ENCODE measurements at regions not wholly inside any gene's neighbourhood (a gene's known extent, or its start where the extent isn't known, plus 50 kb on each side); places are given as distances from the start of the nearest gene placed in this dataset.

DNA sequence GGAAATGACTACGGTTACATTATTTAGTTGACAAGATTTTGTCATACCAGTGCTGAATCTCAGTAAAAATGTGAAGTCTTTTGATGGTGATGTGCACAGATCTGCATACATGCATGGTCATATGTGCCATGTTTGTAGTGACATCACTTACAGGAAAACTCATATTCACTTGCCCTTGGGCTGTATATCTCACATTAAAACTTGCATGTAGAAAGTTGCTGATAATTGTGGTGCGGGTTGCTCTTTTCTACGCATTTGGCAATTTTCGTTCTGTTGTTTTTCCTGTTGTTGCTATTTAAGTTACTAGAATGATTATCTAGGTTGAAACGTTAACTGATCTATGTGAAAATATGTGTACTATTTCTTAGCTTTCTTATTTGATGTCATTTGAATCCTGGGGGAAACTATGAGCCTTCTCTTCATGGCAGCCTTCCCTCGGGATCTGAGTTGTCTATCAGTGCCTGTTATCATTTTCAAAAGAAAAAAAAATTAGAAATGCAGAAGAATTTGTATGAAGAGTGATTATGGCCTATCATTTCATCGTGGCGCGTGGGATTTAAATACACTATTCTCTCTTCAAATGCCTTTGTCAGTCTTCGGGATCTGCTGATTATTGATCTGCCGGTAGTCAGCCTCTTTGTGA is 296.6 kb downstream of the TMX3 start:
- Histone ChIP-seq H3K9me3 (no peaks in the 10 kb centered on the region), H3K36me3 (no peaks in the 10 kb centered on the region), H3K27me3 (no peaks in the 10 kb centered on the region), H3K4me1 (no peaks in the 10 kb centered on the region), H3K4me3 (ENCODE audit: low read depth, low read length) (no peak overlapping the region)
- TF ChIP-seq, protein P1, sequence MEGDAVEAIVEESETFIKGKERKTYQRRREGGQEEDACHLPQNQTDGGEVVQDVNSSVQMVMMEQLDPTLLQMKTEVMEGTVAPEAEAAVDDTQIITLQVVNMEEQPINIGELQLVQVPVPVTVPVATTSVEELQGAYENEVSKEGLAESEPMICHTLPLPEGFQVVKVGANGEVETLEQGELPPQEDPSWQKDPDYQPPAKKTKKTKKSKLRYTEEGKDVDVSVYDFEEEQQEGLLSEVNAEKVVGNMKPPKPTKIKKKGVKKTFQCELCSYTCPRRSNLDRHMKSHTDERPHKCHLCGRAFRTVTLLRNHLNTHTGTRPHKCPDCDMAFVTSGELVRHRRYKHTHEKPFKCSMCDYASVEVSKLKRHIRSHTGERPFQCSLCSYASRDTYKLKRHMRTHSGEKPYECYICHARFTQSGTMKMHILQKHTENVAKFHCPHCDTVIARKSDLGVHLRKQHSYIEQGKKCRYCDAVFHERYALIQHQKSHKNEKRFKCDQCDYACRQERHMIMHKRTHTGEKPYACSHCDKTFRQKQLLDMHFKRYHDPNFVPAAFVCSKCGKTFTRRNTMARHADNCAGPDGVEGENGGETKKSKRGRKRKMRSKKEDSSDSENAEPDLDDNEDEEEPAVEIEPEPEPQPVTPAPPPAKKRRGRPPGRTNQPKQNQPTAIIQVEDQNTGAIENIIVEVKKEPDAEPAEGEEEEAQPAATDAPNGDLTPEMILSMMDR (IDR thresholded peaks at IDR 0.05; ENCODE audit: low read depth, low read length): no peak
- DNase-seq: no peak

DNA sequence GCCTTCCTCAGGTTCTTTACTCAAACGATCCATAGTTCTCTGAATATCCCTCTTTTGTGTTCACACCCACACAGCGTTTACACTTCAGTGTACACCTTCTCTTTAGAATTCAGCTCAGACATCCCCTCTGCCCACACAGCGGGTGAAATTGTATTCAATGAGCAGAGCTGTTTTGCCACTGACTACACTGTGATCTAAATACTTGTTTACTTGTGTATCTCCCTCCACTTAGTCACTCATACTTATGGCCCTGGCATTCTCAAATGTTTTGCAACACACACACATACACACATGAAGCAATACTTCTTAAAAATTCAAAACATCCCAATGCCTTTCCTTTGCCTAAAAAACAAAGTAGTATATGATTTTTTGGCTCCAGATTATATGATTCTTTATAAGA is 297.1 kb downstream of the TMX3 start:
- H3K9me3 ChIP-seq: no peaks in the 10 kb centered on the region
- no peaks in the 10 kb centered on the region for H3K36me3 ChIP-seq
- TF ChIP-seq, protein P1 (IDR thresholded peaks at IDR 0.05; ENCODE audit: low read depth, low read length): no peak
- no peaks in the 10 kb centered on the region for H3K27me3 ChIP-seq
- DNase-seq: no peak
- no peaks in the 10 kb centered on the region for H3K4me1 ChIP-seq
- no peak overlapping the region for H3K4me3 ChIP-seq (ENCODE audit: low read depth, low read length)

DNA sequence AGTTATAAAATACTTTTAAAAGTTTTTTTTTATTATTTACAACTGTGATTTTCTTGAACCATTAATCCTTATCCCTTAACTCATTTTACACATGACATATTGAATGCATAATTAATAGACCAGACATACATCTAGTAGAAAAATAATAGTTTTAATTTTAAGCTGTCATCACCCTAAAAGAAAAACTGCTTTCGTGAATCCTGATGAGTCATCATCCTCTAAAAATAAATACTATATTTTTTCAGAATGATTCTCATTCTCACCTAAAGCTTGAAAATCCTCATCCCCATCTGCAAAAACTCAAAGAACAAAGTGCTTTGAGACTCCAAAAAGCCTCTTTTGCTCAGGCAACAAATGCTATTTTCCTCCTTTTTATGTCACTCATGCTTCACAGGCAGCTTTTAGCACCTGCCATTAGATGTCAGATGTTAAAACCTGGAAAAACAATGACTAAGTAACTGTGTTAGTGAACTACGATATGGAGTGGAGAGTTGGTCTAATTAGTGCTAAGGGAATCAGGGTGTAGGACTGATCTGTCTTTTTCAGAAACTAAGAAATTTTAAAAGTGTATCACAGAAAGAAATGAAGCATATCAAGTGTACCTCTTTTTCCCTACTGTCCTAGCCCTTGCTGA is 297.6 kb downstream of the TMX3 start:
- Histone ChIP-seq H3K4me1 (no peaks in the 10 kb centered on the region), H3K36me3 (no peaks in the 10 kb centered on the region), H3K27me3 (no peaks in the 10 kb centered on the region), H3K9me3 (no peaks in the 10 kb centered on the region), H3K4me3 (ENCODE audit: low read depth, low read length) (no peak overlapping the region)
- no peak for DNase-seq
- TF ChIP-seq, protein P1 (IDR thresholded peaks at IDR 0.05; ENCODE audit: low read depth, low read length): no peak

DNA sequence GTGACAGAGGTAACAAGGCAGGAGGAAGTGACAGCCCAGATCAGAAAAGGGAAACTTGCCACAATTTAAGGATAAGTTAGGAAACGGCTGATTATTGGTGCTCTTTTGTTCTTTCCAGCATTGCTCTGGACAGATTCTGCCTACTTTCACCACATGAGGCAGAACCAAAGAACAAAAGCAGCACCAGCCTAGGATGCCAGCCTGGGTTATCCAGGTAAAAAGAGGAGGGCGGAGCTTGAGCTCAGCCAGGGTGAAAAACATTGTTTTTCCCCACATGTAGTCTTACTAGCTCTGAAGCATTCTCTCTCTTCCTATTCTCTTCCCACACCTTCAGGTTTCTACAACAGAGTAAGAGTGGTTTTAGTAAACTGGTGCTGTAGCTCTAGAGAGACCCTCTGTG is 300.5 kb downstream of the TMX3 start:
- no peak for DNase-seq
- TF ChIP-seq, protein P1 (IDR thresholded peaks at IDR 0.05; ENCODE audit: low read depth, low read length): no peak
- no peaks in the 10 kb centered on the region for H3K36me3 ChIP-seq

DNA sequence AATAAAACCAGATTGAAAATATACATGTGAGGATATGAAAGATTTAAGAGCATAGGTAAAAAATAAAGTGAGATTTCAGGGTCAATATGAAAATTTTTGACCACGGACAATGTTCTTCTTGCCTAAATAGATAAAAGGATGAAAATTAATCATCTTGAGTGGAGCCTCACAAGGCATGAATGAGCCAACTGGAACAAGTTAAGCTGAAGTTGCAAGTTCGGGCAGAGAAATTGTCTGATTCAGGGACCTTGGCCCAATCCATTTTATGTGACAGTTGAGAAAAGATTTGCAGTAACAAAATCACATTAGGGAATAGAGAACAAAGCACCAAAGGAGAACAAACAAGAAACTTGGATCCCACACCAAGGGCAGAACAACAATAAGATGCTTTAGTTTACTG is 305.3 kb downstream of the TMX3 start:
- DNase-seq: no peak
- TF ChIP-seq, protein P1 (IDR thresholded peaks at IDR 0.05; ENCODE audit: low read depth, low read length): no peak
- Histone ChIP-seq H3K36me3 (no peaks in the 10 kb centered on the region), H3K27me3 (no peaks in the 10 kb centered on the region), H3K4me1 (no peaks in the 10 kb centered on the region), H3K4me3 (ENCODE audit: low read depth, low read length) (no peak overlapping the region), H3K9me3 (no peaks in the 10 kb centered on the region)

More for the DNA sequence above, 300.5 kb downstream of the TMX3 start:
- H3K4me3 ChIP-seq (ENCODE audit: low read depth, low read length): no peak overlapping the region
- no peaks in the 10 kb centered on the region for H3K9me3 ChIP-seq
- H3K27me3 ChIP-seq: no peaks in the 10 kb centered on the region
- H3K4me1 ChIP-seq: no peaks in the 10 kb centered on the region

DNA sequence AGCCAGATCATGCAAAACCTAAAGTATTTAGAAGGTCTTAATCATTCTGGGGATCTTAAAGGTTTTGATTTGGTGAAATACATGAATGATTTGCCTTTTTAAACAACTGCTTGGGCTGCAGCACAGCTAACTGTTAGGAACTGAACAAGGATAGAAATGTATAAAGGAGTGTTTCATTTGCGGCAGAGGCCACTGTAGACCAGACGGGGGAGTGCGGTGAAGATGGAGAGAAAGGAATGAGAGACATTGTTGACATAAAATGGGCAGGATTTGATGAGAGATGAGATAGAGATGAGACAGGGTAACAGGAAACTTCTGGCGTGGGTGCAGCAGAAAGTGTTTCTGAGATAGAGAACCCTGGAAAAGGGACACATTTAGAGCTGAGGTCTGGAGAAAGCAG is 308.1 kb downstream of the TMX3 start:
- TF ChIP-seq, protein P1 (IDR thresholded peaks at IDR 0.05; ENCODE audit: low read depth, low read length): peak; percentile 5; the same call in 1 of the 2 replicates
- Histone ChIP-seq H3K4me3 (ENCODE audit: low read depth, low read length) (no peak overlapping the region), H3K4me1 (no peaks in the 10 kb centered on the region)

More for the DNA sequence above, 308.1 kb downstream of the TMX3 start:
- H3K36me3 ChIP-seq: no peaks in the 10 kb centered on the region
- no peak for DNase-seq
- no peaks in the 10 kb centered on the region for H3K27me3 ChIP-seq
- no peaks in the 10 kb centered on the region for H3K9me3 ChIP-seq

All from BE2C (cell line).